HL-60 (cell line): ENCODE measurements at regions not wholly inside any gene's neighbourhood (a gene's known extent, or its start where the extent isn't known, plus 50 kb on each side); places are given as distances from the start of the nearest gene placed in this dataset.

Experiments
- POLR2AphosphoS5 ChIP-seq: IDR thresholded peaks from 2 replicates; pipeline ENCODE4 v1.6.1; 2012; ENCODE audit warnings: low read depth
- SPI1 ChIP-seq: IDR thresholded peaks from 2 replicates; pipeline ENCODE4 v1.6.1; 2012; ENCODE audit warnings: low read depth, mild to moderate bottlenecking, borderline replicate concordance
- TF ChIP-seq, protein P1 (sequence below): IDR thresholded peaks from one replicate; pipeline ENCODE4 v1.5.1; 2011; ENCODE audit warnings: low read length, control low read depth, inconsistent platforms; ENCODE audit not compliant: insufficient read depth
- TF ChIP-seq, protein P2 (sequence below): IDR thresholded peaks from 2 replicates; pipeline ENCODE4 v1.6.1; 2012; ENCODE audit warnings: low read depth; ENCODE audit not compliant: insufficient replicate concordance

DNA sequence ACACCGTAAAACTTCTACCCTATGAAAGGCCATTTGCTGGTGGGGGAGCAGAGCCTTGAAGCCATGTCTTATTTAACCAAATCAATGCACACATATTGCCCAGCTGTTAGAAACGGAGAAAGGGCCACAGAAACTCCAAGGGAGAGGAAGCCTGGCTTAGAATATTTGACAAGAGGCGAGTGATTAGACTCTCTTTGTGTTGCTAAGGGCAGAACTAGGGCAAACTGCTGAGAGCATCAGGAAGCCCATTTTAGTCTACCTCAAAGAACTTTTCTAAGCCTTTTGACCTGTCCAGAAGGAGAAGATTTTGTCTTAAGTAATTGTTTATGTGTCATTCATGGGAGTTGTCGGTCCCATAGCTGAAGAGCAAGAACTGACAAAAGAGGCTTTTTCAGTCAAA lies 54.4 kb upstream of the CELF4 start:
- TF ChIP-seq, protein P1, sequence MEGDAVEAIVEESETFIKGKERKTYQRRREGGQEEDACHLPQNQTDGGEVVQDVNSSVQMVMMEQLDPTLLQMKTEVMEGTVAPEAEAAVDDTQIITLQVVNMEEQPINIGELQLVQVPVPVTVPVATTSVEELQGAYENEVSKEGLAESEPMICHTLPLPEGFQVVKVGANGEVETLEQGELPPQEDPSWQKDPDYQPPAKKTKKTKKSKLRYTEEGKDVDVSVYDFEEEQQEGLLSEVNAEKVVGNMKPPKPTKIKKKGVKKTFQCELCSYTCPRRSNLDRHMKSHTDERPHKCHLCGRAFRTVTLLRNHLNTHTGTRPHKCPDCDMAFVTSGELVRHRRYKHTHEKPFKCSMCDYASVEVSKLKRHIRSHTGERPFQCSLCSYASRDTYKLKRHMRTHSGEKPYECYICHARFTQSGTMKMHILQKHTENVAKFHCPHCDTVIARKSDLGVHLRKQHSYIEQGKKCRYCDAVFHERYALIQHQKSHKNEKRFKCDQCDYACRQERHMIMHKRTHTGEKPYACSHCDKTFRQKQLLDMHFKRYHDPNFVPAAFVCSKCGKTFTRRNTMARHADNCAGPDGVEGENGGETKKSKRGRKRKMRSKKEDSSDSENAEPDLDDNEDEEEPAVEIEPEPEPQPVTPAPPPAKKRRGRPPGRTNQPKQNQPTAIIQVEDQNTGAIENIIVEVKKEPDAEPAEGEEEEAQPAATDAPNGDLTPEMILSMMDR, result no peak
- TF ChIP-seq POLR2AphosphoS5 (no peak), SPI1 (no peak)
- TF ChIP-seq, protein P2, sequence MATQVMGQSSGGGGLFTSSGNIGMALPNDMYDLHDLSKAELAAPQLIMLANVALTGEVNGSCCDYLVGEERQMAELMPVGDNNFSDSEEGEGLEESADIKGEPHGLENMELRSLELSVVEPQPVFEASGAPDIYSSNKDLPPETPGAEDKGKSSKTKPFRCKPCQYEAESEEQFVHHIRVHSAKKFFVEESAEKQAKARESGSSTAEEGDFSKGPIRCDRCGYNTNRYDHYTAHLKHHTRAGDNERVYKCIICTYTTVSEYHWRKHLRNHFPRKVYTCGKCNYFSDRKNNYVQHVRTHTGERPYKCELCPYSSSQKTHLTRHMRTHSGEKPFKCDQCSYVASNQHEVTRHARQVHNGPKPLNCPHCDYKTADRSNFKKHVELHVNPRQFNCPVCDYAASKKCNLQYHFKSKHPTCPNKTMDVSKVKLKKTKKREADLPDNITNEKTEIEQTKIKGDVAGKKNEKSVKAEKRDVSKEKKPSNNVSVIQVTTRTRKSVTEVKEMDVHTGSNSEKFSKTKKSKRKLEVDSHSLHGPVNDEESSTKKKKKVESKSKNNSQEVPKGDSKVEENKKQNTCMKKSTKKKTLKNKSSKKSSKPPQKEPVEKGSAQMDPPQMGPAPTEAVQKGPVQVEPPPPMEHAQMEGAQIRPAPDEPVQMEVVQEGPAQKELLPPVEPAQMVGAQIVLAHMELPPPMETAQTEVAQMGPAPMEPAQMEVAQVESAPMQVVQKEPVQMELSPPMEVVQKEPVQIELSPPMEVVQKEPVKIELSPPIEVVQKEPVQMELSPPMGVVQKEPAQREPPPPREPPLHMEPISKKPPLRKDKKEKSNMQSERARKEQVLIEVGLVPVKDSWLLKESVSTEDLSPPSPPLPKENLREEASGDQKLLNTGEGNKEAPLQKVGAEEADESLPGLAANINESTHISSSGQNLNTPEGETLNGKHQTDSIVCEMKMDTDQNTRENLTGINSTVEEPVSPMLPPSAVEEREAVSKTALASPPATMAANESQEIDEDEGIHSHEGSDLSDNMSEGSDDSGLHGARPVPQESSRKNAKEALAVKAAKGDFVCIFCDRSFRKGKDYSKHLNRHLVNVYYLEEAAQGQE, result no peak
